Activated CD4-positive, alpha-beta T cell treated with anti-CD3 and anti-CD28 coated beads, Interleukin-2, Interleukin-4, amounts not matched to agents 100 ng/mL and 50 ng/mL, durations not matched to agents 16 hours and 8 hours (primary cell): ENCODE measurements at regions not wholly inside any gene's neighbourhood (a gene's known extent, or its start where the extent isn't known, plus 50 kb on each side); places are given as distances from the start of the nearest gene placed in this dataset.

ENCODE experiments used
- DNase-seq: peaks from one replicate; pipeline ENCODE4 v3.0.0-alpha.2; 2020; ENCODE audit warnings: low spot score

- DNase-seq = no peak
Measured at GRCh38 chr4:123096038-123096437, 173.6 kb upstream of the NUDT6 start.

GRCh38 chr4:123102897-123103471, 180.6 kb upstream of the NUDT6 start:
- DNase-seq = peak; percentile 24

GRCh38 chr4:123104310-123105025, 182.1 kb upstream of the NUDT6 start:
- no peak for DNase-seq

- DNase-seq = no peak
Measured at GRCh38 chr4:123105026-123105420, 182.6 kb upstream of the NUDT6 start.

GRCh38 chr4:123106747-123107146, 184.3 kb upstream of the NUDT6 start:
- no peak for DNase-seq

GRCh38 chr4:123107444-123108252, 185.3 kb upstream of the NUDT6 start:
- DNase-seq = no peak

GRCh38 chr4:123109139-123109538, 186.7 kb upstream of the NUDT6 start:
- no peak for DNase-seq

GRCh38 chr4:123110147-123110546, 187.8 kb upstream of the NUDT6 start:
- DNase-seq = no peak

GRCh38 chr4:123110685-123111084, 188.3 kb upstream of the NUDT6 start:
- DNase-seq = no peak

GRCh38 chr4:123113155-123113554, 190.8 kb upstream of the NUDT6 start:
- no peak for DNase-seq

GRCh38 chr4:123114084-123114914, 191.9 kb upstream of the NUDT6 start:
- DNase-seq = no peak

- no peak for DNase-seq
Measured at GRCh38 chr4:123114915-123115756, 192.7 kb upstream of the NUDT6 start.

- DNase-seq = no peak
Measured at GRCh38 chr4:123116412-123116811, 194.0 kb upstream of the NUDT6 start.

- no peak for DNase-seq
Measured at GRCh38 chr4:123120473-123120872, 198.1 kb upstream of the NUDT6 start.

- DNase-seq = no peak
Measured at GRCh38 chr4:123121241-123121907, 199.0 kb upstream of the NUDT6 start.

- no peak for DNase-seq
Measured at GRCh38 chr4:123125477-123125876, 203.1 kb upstream of the NUDT6 start.

- DNase-seq = no peak
Measured at GRCh38 chr4:123127218-123127617, 204.8 kb upstream of the NUDT6 start.

- DNase-seq = no peak
Measured at GRCh38 chr4:123127875-123128274, 205.5 kb upstream of the NUDT6 start.

GRCh38 chr4:123133397-123134050, 211.1 kb upstream of the NUDT6 start:
- no peak for DNase-seq

GRCh38 chr4:123144616-123145015, 222.2 kb upstream of the NUDT6 start:
- no peak for DNase-seq
